Ramos (cell line): ENCODE measurements at regions not wholly inside any gene's neighbourhood (a gene's known extent, or its start where the extent isn't known, plus 50 kb on each side); places are given as distances from the start of the nearest gene placed in this dataset.

ENCODE experiments used
- in situ Hi-C: fragments of 300-500 bp; cut with MboI; formaldehyde crosslinking; loops from one replicate; pipeline ENCODE4 v1.14.3; 2022; ENCODE audit warnings: low sequenced_read_pairs; ENCODE audit not compliant: unreplicated experiment

GRCh38 chr18:59083136-59083818 lies 56.4 kb upstream of the SEC11C start:
- in situ Hi-C loops = no loop called here

DNA sequence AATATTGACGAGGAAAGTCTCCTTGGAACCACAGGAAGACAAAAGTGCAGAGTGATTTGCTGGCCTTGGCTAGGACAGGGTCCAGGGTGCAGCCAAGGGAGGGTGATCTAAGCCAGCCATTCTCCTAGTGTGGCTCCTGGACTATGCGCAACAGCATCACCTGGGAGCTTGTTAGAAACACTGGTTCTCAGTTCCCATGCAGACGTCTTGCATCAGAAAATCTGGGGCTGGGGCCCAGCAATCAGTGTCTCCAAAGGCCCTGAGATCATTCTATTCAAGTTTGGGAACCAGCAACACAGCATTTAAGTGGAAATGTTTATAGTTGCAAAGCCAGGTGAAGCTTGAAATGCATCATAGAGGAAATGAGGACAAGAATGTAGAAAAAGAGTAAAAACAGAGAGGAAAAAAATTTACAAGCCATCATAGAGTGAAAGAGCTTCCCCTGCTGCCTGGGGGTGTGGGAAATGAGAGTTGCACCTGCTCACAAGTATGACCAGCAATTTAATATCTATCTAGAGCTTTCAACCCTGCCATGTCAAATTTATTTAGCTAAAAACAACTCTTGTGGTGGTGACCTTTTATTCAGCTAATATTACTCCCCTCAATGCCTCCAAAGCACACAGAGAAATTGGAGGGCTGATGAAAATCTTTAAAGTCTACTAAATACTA lies 54.4 kb upstream of the SEC11C start:
- in situ Hi-C loops = no loop called here

DNA sequence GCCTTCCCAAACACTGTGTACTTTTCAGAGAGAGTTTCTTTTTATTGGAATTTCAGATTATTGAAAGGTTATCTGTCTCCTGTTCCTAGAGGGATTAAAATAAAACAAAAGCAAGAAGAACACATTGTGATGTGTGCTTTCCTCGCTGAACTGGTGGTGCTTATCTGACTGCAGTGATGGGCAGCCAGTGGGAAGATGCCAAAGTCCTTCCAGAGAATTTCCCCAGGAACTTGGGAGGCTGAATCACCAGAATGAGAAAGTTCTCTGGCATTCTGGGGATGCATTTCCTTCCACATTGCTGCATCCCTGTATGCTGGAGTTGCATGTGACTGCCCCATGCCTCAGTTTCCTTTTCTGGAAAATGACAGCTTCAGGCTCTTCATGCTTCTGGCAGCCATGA lies 53.9 kb upstream of the SEC11C start:
- in situ Hi-C loops = no loop called here

GRCh38 chr18:59086522-59086921 lies 53.2 kb upstream of the SEC11C start:
- in situ Hi-C loops = no loop called here

GRCh38 chr18:59087391-59087790 lies 52.3 kb upstream of the SEC11C start:
- in situ Hi-C loops = no loop called here
